NOMO-1 treated with dmso at 0.1 percent for 144 hours (cell line): ENCODE measurements at regions not wholly inside any gene's neighbourhood (a gene's known extent, or its start where the extent isn't known, plus 50 kb on each side); places are given as distances from the start of the nearest gene placed in this dataset.

Source experiments
- DNase-seq: peaks from one replicate; lab custom pipeline; 2025; ENCODE audit not compliant: unreplicated experiment; lab: John Stamatoyannopoulos, UW

DNA sequence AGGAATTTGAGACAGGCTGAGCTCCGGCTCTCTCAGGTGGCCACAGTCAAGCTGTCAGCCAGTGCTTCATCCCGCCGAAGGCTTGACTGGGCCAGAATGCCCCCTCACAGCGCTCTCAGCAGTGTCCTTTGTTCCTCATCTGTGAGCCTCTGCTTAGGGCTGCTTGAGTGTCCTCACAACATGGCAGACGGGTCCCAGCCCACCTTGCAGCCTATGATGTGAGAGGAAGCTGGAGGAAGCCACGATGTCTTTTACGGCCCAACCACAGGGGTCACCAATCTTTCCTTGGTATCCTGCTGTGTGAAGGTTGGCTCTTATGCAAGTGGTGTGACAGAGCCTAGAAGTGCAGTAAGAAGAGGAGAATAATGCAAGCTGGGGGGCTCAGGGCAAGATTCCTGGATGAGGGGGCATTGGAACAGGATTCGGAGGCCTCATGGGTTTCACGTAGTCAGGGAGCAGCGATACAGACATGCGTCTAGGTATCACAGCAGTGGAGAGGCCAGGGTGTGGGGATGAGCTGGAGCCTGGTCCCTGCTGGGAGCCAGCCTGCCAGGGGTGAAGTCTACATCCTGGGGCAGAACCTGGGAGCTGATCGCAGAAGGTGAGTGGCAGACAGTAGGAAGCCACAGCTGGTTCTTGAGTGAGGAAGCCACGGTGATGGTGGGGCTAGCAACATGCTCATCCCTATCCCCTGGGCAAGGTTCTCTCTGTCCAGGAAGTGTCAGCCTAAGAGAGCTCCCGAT lies 234.1 kb downstream of the GLI2 start:
- DNase-seq = no peak

DNA sequence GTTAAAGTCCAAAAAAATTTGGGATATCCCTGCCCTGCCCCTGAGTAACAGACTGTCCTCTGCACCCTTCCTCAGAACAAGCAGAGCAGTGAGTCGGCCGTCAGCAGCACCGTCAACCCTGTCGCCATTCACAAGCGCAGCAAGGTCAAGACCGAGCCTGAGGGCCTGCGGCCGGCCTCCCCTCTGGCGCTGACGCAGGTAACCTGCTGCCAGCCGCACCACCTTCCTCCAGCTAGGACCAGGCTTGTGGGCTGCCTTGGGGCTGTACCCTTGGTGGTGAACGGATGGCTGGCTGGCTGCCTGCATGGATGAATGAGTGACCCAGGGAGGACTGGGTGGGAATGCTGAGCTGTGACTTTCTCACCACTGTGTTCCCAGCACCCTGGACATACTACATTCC lies 236.2 kb downstream of the GLI2 start:
- no peak for DNase-seq

GRCh38 chr2:120972286-120972685 lies 236.6 kb downstream of the GLI2 start:
- no peak for DNase-seq

DNA sequence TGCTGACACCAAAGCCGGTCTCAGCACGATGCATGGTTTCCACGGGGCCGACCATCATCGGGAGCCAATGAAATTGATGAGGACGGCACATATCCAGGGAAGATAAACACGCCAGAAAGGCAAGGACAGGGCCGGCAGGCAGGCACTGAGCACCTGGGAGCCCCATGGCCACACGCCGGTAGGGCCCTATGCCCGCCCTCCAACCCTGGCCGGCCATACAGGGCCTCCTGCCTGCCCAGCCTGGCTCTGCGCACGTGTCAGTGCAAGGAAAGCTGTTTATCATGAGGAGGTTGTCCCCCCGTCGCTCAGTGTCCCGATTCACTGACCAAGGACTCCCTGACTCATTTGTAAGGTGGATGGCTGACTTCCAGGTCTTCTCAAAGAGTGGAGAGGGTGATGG lies 237.5 kb downstream of the GLI2 start:
- no peak for DNase-seq

DNA sequence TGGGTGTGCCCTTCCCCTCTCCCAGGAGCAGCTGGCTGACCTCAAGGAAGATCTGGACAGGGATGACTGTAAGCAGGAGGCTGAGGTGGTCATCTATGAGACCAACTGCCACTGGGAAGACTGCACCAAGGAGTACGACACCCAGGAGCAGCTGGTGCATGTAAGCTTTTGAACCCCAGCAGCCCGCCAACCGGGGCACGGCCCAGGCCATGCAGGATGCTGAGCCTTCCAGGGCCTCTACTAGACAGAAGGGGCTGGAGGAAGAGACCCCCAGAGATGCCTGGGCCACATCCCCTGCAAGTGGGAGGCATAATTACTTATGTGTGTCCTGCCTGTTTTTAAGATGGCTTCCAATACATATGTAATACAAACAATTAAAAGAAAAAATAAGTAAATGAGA lies 239.3 kb downstream of the GLI2 start:
- no peak for DNase-seq

DNA sequence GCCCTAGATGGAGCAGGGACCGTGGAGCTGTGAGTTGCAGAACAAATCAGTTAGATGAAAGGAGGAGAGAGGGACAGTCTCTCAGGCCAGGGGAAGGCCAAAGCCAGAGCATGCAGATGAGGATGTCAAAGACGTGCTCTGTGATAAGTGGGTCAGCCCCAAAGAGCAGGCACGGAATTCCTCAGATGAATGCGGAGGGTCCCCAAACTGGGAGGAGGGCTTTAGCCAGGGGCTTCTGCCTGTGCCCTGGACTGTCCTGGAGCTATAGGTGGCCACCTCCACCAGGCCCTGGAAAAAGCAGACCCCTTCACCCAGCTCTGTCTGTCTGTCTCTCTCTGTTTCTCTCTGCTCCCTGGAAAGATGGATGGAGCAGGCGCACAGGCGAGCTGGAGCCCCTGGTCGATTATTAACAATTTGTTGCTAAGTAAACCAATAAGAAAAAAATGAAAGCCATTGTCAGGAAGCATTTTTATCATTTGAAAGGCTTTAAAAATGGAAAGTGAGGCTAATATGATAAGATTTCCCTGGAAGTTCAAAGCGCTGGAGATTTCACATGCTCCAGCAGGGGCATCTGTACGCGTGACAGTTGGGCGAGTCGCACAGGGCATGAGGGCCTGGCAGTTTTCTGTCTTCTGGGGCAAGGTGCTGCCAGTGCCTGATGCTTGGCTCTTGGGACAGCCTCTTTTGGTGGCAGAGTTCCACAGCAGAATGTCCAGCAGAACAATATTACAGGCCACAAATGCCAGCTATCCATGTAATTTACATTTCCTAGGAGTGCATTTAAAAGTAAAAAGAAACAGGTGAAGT lies 241.0 kb downstream of the GLI2 start:
- no peak for DNase-seq

- DNase-seq = no peak
These were observed 242.1 kb downstream of the GLI2 start for GRCh38 chr2:120977582-120978358.

DNA sequence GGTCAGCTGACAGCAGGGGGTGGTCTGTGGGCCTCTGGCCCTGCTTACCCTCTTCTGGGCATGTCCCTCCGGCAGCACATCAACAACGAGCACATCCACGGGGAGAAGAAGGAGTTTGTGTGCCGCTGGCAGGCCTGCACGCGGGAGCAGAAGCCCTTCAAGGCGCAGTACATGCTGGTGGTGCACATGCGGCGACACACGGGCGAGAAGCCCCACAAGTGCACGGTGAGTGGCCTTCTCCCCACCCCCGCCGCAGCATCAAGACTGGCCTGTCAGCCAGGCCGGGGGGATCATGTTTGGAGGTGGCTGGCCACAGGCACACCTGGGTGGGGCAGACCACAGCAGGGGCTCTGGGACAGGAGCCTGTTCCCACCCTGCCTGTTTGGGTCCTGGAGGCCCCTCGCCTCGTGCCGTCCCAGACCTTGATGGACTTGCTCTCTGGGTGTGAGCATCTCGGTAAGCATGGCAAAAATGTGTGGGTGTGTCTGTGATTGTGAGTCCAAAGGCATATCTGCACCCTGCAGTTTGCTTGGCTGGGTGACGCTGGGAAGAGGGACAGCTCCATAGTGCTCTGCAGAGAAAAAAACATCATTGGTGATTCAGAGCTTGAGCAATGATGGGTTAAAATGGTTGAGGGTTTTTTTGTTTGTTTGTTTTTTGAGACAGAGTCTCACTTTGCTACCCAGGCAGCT lies 242.8 kb downstream of the GLI2 start:
- DNase-seq = no peak

GRCh38 chr2:120979398-120979797 lies 243.7 kb downstream of the GLI2 start:
- no peak for DNase-seq

GRCh38 chr2:120979921-120980320 lies 244.3 kb downstream of the GLI2 start:
- DNase-seq = no peak

DNA sequence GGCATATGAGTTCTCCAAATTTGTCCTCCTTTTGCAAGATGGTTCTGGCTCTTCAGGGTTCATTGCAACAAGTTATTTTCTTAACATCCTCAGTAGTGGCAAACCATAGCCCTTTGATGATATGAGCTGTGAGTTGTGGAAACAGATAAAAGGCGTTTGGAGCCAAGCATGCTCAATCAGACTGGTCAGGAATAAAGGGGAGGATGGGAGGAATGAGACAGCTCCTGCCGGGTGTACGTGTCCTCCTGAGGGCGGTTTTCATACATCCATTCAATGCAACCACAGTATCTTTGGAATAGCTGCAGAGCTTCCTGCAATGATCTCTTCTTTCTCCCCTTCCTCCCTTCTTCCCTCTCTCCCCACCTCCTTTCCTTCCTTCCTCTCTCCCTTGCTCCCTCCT lies 245.8 kb downstream of the GLI2 start:
- DNase-seq = no peak

DNA sequence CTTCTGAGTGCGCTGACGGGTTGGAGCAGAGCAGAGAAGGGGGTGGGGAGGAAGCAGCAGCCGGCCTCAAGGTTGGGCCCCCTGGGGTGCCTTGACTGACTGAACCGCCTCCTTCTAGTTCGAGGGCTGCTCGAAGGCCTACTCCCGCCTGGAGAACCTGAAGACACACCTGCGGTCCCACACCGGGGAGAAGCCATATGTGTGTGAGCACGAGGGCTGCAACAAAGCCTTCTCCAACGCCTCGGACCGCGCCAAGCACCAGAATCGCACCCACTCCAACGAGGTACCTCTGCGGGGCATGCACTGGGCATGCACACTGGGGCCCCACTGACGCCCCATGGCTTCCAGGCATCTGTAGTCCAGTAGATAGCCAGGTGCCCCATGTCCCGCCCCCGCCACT lies 246.9 kb downstream of the GLI2 start:
- DNase-seq = no peak

DNA sequence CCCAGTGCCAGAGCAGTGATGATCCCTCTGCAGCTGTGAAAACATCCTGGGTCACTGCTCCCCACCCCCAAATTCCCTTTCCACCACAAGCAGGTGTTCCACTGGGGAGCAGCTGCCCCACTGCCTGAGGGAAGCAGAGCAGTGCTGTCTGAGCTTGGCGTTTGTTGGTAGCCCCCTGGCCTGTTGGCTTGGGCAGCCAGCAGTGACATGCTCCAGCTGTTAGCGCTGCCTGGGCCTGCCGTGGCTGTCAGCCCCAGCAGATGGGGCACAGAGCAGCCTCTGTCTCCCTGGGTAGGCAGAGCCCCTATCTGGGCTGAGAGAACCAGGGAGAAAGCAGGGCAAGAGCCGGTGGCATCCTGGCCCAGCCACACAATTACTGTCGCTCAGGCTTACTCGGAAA lies 247.7 kb downstream of the GLI2 start:
- DNase-seq = no peak

GRCh38 chr2:120984046-120984445 lies 248.4 kb downstream of the GLI2 start:
- no peak for DNase-seq

GRCh38 chr2:120984452-120985173 lies 248.9 kb downstream of the GLI2 start:
- no peak for DNase-seq

- DNase-seq = no peak
These were observed 249.7 kb downstream of the GLI2 start for GRCh38 chr2:120985174-120985996.

GRCh38 chr2:120985997-120986651 lies 250.5 kb downstream of the GLI2 start:
- no peak for DNase-seq

- DNase-seq = no peak
These were observed 251.4 kb downstream of the GLI2 start for GRCh38 chr2:120986898-120987650.
